ENCODE measurements at regions not wholly inside any gene's neighbourhood (a gene's known extent, or its start where the extent isn't known, plus 50 kb on each side); places are given as distances from the start of the nearest gene placed in this dataset.
"Not testable (repeated sequence)": the region's sequence is repeated elsewhere in the genome, so short reads cannot be mapped to it uniquely, and the experiment has no call there.

GRCh38 chr4:164595751-164596150, 158.2 kb upstream of the SMIM31 start:
- no peak for TF ChIP-seq CTCF (IDR thresholded peaks at IDR 0.05; ENCODE audit: insufficient read depth, low read depth, low read length)
- no peak for DNase-seq (ENCODE audit: low read depth)
- no peak overlapping the region for H3K4me3 ChIP-seq (ENCODE audit: low read depth, low read length)

- no peak for DNase-seq (ENCODE audit: low read depth)
- no peak overlapping the region for H3K4me3 ChIP-seq (ENCODE audit: low read depth, low read length)
- TF ChIP-seq CTCF (IDR thresholded peaks at IDR 0.05; ENCODE audit: insufficient read depth, low read depth, low read length): no peak
Measured at GRCh38 chr4:164596318-164596878, 157.5 kb upstream of the SMIM31 start.

- H3K4me3 ChIP-seq (ENCODE audit: low read depth, low read length): no peak overlapping the region
- no peak for TF ChIP-seq CTCF (IDR thresholded peaks at IDR 0.05; ENCODE audit: insufficient read depth, low read depth, low read length)
- no peak for DNase-seq (ENCODE audit: low read depth)
Measured at GRCh38 chr4:164596927-164597326, 157.0 kb upstream of the SMIM31 start.

- no peak for TF ChIP-seq CTCF (IDR thresholded peaks at IDR 0.05; ENCODE audit: insufficient read depth, low read depth, low read length)
- no peak overlapping the region for H3K4me3 ChIP-seq (ENCODE audit: low read depth, low read length)
- DNase-seq (ENCODE audit: low read depth): no peak
Measured at GRCh38 chr4:164601653-164602052, 152.3 kb upstream of the SMIM31 start.

- not testable (repeated sequence) for DNase-seq (ENCODE audit: low read depth); H3K4me3 ChIP-seq (ENCODE audit: low read depth, low read length)
Measured at GRCh38 chr4:164605791-164606190, 148.1 kb upstream of the SMIM31 start.

GRCh38 chr4:164606478-164606877, 147.5 kb upstream of the SMIM31 start:
- TF ChIP-seq CTCF (IDR thresholded peaks at IDR 0.05; ENCODE audit: insufficient read depth, low read depth, low read length): no peak
- no peak for DNase-seq (ENCODE audit: low read depth)
- H3K4me3 ChIP-seq (ENCODE audit: low read depth, low read length): no peak overlapping the region

- DNase-seq (ENCODE audit: low read depth): no peak
- TF ChIP-seq CTCF (IDR thresholded peaks at IDR 0.05; ENCODE audit: insufficient read depth, low read depth, low read length): no peak
- H3K4me3 ChIP-seq (ENCODE audit: low read depth, low read length): no peak overlapping the region
Measured at GRCh38 chr4:164613256-164613655, 140.7 kb upstream of the SMIM31 start.

All from fibroblast of villous mesenchyme (primary cell).